Activated CD8-positive, alpha-beta memory T cell treated with anti-CD3 and anti-CD28 coated beads for 24 hours (primary cell): ENCODE measurements at regions not wholly inside any gene's neighbourhood (a gene's known extent, or its start where the extent isn't known, plus 50 kb on each side); places are given as distances from the start of the nearest gene placed in this dataset.
"Not testable (repeated sequence)": the region's sequence is repeated elsewhere in the genome, so short reads cannot be mapped to it uniquely, and the experiment has no call there.

ENCODE experiments used
- DNase-seq: peaks from one replicate; pipeline ENCODE4 v3.0.0-alpha.2; 2020

DNA sequence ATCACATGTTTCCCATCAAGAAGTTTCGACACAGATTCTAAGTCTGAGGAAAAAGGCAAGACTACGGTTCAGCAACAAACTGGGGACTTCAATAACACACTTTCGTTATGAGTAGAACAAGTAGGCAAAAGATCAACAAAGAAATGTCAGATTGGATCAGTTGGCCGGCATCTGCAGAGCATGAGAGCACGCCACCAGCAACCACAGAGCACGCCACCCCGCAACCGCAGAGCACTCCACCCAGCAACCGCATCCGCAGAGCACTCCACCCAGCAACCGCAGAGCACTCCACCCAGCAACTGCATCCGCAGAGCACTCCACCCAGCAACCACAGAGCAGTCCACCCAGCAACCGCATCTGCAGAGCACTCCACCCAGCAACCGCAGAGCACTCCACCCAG, 89.7 kb upstream of the FAM20C start:
- DNase-seq: no peak

DNA sequence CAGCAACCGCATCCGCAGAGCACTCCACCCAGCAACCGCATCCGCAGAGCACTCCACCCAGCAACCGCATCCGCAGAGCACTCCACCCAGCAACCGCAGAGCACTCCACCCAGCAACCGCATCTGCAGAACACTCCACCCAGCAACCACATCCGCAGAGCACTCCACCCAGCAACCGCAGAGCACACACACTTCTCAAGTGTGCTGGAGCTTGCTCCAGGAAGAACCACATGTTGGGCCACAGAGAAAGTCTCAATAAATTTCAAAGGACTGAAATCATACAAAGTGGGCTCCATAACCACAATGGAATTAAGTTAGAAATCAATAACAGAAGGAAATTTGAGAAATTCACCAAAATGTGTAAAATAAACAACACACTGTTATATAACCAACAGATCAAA, 88.4 kb upstream of the FAM20C start:
- not testable (repeated sequence) for DNase-seq

DNA sequence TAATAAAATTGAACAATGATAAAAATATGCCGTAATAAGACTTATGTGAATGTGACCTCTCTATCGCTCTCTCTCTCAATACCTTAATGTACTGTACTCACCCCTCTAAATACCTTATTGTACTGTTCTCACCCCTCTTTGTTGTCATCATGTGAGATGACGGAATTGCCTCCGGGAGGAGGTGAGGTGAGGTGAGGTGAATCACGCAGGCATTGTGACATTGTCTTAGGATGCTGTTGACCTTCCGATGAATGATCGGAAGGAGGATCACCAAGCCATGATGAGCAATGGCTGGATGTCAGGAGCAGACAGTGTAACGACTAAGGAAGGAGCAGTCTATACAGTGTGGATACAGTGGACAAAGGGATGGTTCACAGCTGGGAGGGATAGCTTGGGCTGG, 87.4 kb upstream of the FAM20C start:
- DNase-seq: no peak

DNA sequence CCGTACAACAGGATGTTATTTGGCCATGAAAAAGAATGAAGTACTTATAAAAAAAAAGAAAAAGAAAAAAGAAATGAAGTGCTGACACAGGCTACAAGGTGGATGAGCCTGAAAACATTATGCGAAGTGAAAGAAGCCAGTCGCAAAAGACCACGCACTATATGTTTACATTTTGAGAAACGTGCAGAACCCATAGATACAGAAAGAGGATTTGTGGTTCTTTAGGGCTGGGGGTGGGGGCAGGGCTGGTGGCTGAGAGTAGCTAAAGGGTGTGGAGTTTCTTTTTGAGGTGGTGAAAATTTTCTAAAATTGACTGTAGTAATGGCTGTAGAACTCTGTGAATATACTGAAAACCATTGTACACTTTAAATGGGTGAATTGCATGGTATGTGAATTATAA, 86.0 kb upstream of the FAM20C start:
- DNase-seq: no peak

DNA sequence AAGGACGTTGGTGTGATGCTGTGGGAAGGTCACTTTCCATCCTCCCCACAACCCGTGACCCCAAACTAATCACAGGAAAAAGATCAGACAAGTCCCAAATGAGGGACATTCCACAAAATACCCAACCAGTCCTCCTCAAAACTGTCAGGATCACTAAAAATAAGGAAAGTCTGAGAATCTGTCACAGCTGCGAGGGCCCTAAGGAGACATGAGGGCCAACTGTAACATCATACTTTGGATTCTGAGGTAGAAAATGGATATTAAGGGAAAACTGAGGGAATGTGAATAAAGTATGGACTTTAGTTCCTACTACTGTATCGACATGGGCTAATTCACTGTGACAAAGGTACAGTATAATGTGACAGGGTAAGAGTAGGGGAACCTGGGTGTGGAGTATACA, 85.1 kb upstream of the FAM20C start:
- no peak for DNase-seq

DNA sequence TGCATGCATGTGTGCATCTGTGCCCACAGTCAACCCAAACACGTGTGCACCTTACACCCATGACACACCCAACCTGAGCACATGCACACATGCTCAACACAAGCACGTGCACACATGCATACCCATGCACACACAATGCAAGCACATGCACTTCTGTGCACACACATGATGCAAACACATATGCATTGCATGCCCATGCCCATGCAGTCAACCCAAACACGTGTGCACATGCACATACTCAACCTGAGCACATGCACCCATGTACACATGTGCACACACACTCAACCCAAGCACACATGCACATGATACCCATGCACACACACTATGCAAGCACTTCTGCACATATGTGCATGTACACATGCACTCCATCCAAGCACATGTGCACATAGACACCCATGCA, 84.5 kb upstream of the FAM20C start:
- no peak for DNase-seq

DNA sequence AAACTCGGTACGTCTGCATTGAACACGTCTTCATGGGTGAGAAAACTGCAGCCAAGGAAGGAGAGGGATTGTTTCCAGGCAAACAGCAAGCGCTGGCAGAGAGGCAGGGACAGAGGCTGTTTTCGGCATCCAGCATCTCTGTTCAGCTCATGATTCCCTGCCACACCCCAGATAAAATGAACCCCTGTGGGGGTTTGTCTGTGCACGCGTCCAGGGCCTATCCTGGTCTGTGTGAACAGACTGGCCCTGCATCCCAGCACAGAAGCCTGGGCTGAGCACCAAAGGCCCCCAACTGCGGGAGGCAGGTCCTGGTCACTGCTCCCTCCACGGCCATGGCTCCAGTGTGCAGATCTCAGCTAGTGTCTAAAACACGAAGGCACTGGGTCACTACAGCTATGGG, 83.3 kb upstream of the FAM20C start:
- DNase-seq: no peak

DNA sequence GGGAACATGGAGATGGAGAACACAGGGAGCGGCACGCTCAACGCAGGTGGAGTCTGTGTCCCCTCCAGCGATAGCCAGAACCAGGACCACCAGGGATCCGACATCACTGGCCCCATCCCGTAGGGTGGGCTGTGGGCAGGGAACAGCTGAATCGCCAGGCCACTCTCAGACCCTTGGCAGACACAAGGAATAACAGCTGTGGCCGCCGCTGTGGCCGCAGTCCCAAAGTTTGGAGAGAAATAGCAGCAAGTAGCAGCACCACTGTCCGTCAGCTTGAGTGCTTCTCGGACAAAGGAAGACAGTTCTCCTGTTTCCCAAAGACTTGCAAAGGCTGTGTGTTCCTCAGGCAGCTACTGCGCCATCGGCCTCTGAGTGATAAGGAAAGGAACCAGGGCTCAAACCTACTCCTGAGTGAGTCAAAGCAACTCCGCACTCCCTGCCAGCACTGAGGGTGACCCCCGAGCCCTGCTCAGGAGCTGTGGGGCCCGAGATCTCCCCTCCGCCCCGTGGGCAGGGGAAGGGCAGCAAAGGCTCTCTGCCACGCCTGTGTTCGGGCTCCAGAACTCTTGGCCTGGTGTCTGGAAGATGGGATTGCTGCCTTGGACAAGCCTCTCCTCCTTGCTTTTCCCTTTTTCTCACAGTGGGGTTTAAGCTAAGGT, 82.3 kb upstream of the FAM20C start:
- no peak for DNase-seq

DNA sequence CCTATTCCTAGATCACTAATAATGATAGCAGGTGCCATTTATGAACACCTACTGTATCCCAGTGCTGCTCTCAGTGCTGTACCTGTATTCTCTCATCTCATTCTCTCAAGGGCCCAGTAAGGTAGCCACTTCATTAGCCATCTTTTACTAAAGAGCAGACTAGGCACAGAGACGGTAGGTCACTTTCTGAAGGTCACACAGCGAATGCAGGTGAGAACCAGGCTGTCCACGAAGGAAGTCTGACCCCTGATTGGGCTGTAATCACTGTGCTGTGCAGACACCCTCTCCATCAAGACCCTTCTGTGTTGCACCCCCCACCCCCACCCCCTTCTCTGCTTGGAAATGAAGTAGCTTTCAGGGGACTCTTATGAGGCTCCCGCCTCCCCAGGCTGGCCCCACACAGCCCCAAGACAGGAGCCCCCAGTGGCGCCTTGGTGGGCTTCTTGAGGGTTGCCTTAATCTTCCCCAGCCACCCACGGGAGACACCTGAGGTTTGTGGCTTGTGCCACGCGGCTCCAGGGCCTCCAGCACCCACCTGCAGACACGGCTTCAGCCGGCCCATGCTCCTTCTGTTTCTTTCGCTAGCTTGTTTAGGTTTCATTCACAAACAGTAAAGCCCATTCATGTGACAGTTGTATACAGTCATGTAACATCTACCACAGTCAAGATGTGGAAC, 81.7 kb upstream of the FAM20C start:
- DNase-seq: no peak

DNA sequence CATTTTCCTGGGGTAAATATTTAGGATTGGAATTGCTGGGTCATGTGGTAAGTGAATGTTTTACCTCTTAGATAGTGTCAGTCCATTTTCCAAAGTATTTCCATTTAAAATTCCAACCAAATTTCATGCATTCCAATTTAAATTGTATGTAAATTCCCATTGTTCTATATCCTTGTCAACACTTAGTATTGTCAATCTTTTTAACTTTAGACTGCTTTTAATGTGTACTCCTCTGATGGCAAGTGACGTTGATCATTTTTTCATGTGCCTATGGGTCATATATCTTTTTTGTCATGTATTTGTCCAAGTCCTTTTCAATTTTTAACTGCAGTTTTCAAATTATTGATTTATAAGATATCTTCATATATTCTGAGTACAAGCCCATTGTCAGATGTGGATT, 80.8 kb upstream of the FAM20C start:
- no peak for DNase-seq

DNA sequence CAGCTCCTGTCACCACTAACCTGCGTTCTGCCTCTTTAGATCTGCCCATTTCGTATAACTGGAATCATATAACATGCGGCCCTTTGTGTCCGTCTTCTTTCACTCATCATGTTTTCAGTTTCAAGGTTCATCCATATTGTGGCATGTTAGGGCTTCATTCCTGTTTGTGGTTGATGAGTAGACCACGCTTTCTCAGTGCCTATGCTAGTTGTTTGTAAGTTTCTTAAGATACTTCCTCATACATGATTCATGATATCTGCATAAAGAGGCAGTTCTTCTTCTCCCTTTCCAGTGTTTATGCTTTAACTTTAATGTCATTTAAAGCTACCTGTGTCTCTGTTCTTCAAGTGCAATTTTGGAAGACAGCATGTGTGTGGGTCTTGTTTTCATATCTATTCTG, 79.5 kb upstream of the FAM20C start:
- no peak for DNase-seq

DNA sequence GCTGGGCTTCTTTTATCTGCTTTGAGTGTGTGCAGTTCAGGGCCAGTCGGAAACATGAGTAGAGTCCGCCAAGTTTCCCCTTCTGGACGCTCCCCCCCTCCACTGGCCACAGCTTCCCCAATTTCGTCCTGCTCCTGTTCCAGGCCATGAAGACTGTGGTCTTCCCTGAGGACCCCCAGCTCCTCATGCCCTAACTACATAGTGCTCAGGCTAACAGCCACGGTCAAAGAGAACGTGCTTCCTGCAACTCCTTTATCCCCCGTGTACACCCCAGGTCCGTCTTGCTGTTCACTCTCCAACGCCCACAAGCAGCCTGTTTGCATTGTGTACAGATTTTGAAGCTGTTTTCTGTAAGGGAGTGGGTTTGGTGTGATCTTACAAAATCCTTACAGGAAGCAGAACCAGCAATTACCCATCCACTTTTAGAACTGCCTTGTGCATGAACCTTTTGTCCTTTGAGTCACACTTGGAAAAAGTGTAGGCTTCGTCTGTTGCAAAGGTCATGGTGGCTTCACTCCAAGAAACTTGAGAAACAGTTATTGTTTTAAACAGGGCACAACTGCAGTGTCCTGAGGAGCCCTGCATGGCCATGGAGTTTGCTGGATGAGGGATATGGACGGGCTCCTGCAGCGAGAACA, 77.0 kb upstream of the FAM20C start:
- no peak for DNase-seq

DNA sequence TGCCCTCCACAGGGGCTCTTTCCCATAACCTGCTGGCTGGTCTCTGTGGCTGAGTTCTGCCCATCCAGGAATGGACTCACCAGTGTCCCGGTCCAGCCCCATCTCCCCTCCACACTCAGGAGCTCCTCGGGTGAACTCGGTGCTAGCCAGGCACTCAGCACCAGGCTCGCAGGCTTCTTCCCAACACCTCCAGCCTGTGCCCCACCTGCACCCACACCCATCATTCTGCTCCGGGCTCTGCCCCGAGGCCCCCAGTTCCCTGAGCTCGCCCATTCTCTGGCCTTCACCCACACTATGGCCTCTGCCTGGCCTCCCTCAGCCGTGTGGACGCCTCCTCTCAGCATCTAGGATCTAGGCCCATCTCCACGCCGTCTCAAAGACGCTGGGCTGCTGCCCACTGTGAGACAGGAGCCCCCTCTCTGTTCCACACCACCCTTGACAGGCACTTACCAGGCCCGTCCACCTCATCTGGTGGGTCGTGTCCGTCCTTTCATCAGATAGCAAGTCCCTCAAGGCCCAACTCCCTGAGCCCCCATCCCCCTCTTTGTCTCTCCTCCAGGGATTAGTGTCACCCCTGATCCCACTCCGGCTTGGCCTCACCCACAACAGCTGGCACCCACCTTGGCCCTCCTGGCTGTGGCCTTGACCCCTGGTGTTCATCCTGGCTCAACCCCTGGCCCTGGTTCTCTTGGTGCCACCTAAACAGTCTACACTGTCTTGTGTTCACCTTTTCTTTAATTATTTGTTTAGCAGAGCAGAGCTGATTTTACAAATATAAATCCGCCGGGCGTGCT, 76.0 kb upstream of the FAM20C start:
- no peak for DNase-seq

DNA sequence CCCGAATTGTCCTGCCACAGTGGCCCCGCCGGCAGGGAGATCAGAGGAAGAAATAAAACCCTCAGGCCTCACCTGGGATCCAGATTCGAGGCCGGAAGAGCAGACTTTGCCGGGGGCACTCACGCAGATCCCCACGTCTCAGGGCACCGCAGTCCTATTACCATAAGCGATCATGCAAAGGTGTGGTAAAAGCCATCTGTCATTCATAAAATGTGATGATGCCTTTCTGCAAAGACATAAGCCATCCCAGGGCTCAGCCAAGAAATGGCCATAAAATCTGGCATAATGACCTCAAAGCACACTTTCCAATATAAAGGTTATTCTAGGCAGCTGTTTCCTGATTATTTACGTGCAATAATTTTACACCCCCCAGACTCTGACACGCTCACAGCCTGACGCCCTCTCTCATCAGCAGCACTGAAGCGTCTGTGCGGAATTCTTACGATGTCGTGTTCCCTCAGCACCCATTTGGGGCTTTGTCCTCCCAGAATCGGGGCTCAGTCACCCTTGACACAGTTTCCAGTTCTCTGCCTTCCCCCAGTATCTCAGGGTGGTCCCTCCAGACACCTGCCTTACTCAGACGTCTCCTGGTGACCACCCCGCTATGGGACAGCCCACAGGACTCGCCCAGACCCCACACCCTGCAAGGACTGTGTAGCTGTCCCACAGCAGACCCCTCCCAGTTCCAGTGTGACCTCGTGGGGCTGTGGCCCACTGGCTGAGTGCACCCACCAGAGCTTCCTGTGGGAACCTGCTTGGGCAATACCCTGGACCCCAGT, 74.3 kb upstream of the FAM20C start:
- no peak for DNase-seq

DNA sequence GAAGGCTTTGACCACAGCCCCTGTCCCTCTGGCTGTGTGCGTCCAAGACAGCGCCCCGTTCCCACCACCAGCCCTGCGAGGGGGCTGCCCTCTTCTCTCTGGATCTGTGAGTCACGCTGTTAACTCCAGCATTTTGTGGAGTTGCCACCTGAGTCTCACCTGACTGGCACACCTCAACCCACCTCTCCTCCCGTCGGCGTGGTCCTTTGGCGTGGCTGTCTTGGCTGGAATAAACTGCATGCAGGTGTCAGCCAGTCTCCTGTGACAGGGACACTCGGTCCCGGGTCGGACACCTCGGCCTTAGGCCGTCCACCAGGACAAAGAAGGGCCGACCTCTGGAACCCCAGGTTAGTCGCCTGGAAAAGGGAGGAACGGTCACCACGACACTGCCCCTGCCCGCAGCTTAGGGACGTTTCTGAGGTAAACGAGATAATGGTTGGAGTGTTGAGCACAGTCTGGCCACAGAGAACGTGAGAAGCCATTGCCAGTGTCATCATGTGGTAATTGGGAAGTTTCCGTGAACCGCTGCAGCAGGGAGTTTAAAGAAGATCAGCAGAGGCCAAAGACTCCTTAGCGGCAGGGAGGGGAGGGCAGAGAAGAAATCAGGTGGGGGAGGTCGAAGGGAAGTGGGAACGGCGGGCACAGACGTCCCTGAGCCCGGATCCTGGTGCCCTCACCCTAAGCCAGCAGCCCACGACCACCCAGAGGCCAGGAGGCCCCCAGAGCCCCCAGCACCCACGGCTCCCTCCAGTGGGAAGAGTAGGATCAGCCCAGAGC, 73.6 kb upstream of the FAM20C start:
- no peak for DNase-seq

DNA sequence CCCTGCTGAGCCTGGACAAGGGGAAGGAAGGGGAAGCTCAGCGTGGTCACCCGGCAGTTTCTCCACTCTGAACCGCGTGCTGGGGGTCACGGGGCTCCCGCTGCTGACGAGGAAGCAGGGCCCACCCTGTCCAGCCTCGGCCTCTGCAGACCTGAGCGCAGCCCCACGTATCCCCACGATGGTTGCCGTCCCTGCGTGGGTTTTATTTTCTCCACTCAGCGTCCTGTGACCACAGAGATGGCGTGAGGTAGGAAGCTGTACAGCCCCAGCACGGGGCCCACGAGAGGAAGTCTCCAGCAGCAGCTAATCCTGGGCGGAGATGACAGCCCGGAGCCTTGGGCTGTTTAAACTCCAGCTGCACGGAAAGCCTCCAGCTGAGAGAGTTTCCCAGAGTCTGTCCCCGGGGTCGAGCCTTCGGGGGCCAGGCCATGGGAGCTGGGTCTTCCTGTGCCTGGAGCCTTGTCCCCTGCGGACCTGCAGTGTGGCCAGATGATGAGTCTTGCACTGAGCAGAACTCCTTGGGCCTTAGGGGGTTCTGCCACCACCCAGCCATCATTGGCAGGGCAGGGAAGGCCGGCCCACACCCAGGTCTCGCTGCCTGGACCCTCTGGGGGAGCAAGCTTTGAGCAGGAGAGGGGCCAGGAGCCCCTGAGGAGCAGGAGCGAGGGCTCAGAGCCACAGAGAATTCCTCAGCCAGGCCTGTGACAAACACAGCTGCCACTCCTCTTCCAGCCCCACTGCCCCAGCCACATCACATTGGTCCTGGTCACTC, 72.8 kb upstream of the FAM20C start:
- DNase-seq: no peak

DNA sequence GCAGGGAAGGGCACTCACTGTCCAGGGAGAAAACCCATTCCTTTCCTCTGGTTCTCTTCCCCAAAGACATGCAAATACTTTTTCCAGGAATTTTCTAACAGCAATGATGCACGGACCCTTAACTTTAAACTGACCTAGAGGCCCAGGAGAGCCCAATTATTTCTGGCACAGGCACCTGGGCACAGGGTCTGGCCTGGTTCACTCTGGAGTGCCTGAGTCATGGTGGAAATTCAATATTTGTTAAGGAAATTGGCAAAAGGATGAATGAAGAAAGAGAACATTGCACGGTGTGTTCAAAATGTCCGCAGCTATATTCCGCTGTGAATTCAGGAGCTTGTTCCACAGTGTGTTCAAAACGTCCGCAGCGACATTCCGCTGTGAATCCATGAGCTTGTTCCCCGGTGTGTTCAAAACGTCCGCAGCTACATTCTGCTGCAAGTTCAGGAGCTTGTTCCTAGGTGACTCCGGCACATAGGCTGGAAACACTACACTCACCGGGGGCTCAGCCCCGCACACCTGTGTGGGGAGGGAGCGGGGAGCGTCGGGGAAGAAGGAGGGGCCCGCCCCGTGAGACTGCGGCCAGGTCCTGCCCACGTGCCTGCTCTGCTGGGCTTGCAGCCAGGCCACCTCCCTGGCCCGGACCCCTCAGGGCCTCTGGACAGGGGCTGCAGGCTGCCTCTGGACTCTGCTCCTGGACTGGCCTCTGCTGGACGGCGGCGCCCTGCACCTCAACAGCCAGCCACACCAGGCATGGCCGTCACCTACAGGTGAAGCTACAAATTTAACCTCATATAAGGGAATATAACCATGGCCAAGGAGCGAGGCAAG, 72.0 kb upstream of the FAM20C start:
- DNase-seq: no peak

DNA sequence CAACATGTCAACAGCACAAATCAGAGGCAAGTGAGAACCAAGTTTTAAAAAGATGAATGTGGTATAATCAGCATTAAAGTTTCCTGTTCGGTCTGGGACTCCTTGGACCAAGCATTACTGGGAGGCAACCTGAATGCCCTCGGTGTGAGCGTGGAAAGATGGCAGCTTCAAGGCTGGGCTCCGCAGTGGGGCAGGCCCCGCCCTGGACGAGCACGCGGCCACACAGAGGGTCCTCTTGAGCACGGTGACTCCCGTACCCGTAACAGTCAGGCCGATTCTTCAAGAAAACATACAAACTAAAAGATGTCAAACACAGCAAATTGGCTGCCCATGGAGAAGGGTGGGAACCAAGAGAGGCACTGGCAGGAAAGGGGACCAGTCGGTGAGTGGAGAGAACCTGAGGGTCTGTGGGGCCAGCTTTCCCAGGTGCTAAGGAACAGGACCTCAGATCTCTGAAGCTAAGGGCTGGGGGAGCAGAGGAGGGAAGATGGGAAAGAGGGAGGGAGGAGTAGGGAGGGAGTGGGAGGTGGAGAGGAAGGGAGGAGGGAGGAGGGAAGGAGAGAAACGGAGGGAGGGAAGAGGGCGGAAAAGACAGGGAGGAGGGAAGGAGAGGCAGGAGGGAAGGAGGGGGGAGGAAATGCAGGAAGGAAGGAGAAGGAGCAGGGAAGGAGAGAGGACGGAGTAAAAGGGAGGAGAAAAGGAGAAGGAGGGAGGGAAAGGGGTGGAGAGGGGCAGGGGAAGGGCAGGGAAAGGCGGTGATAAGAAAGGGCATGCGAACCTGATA, 71.2 kb upstream of the FAM20C start:
- no peak for DNase-seq

DNA sequence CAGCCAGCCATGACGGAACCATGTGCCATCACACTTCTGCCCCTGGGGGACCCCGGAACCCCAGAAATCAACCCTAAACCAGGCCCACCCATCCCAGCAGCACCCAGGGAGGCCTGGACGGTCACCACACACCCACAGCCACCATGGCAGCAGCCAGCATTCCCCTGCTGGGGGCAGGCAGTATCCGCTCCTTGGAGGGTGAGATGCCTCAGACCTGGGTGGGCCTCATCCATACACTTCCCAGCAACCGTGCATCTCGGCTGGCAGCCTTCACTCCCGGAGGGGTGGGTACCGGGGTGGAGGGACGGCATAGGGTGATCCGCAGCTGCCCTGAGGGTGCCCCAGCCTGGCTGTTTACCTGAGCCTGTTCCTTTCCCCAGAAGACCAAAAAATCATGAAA, 69.1 kb upstream of the FAM20C start:
- no peak for DNase-seq
